Trophoblast cell (in vitro differentiated cells and primary cell): ENCODE measurements at regions not wholly inside any gene's neighbourhood (a gene's known extent, or its start where the extent isn't known, plus 50 kb on each side); places are given as distances from the start of the nearest gene placed in this dataset.
"Not testable (repeated sequence)": the region's sequence is repeated elsewhere in the genome, so short reads cannot be mapped to it uniquely, and the experiment has no call there.

Experiments
- DNase-seq, 2 donors: peaks; one replicate each; pipeline ENCODE4 v3.0.0-alpha.2; 2016
- H2AFZ ChIP-seq: 2 replicates; pipeline ENCODE4 v1.6.1; 2013; ENCODE audit warnings: low read length, moderate library complexity, mild to moderate bottlenecking; ENCODE audit not compliant: insufficient read depth, poor library complexity
- H2AK5ac ChIP-seq: 2 replicates; pipeline ENCODE4 v1.6.1; 2013; ENCODE audit warnings: mild to moderate bottlenecking, low read length
- H2BK120ac ChIP-seq: 2 replicates; pipeline ENCODE4 v1.6.1; 2013; ENCODE audit warnings: low read length, mild to moderate bottlenecking, moderate library complexity; ENCODE audit not compliant: insufficient read depth, poor library complexity
- H2BK12ac ChIP-seq: 2 replicates; pipeline ENCODE4 v1.6.1; 2013; ENCODE audit warnings: mild to moderate bottlenecking, low read length, moderate library complexity
- H2BK5ac ChIP-seq: 2 replicates; pipeline ENCODE4 v1.6.1; 2013; ENCODE audit warnings: low read length, low read depth, moderate library complexity, mild to moderate bottlenecking; ENCODE audit not compliant: poor library complexity
- H3K14ac ChIP-seq: 2 replicates; pipeline ENCODE4 v1.6.1; 2013; ENCODE audit warnings: mild to moderate bottlenecking, low read length
- H3K18ac ChIP-seq: 2 replicates; pipeline ENCODE4 v1.6.1; 2013; ENCODE audit warnings: mild to moderate bottlenecking, low read length
- H3K23ac ChIP-seq: 2 replicates; pipeline ENCODE4 v1.6.1; 2013; ENCODE audit warnings: low read length
- H3K27ac ChIP-seq: 2 replicates; pipeline ENCODE4 v1.5.1; 2013; ENCODE audit warnings: low read depth, mild to moderate bottlenecking, inconsistent platforms, low read length, moderate library complexity
- H3K27me3 ChIP-seq: 2 replicates; pipeline ENCODE4 v1.6.1; 2013; ENCODE audit warnings: inconsistent platforms, mild to moderate bottlenecking, low read length, moderate library complexity; ENCODE audit not compliant: insufficient read depth
- H3K36me3 ChIP-seq, 2 experiments: 1 replicate in 1 of 2; 2 replicates in 1 of 2; pipeline ENCODE4 v1.6.1; 2013; ENCODE audit warnings: low read length in 2 of 2, mild to moderate bottlenecking in 2 of 2, moderate library complexity in 1 of 2; ENCODE audit not compliant: insufficient read depth in 2 of 2, control insufficient read depth in 1 of 2
- H3K4ac ChIP-seq: 2 replicates; pipeline ENCODE4 v1.6.1; 2013; ENCODE audit warnings: low read depth, mild to moderate bottlenecking, low read length, moderate library complexity
- H3K4me1 ChIP-seq, 2 experiments: 1 replicate in 1 of 2; 2 replicates in 1 of 2; pipeline ENCODE4 v1.6.1; 2013; ENCODE audit warnings: low read length in 2 of 2, mild to moderate bottlenecking in 2 of 2, moderate library complexity in 1 of 2; ENCODE audit not compliant: insufficient read depth in 2 of 2, control insufficient read depth in 1 of 2
- H3K4me2 ChIP-seq: 2 replicates; pipeline ENCODE4 v1.6.1; 2013; ENCODE audit warnings: inconsistent platforms, mild to moderate bottlenecking, low read length, moderate library complexity
- H3K4me3 ChIP-seq: 2 replicates; pipeline ENCODE4 v1.5.1; 2013; ENCODE audit warnings: mild to moderate bottlenecking, low read depth, low read length, inconsistent platforms
- H3K79me1 ChIP-seq: one replicate; pipeline ENCODE4 v1.6.1; 2013; ENCODE audit warnings: low read length
- H3K79me2 ChIP-seq: 2 replicates; pipeline ENCODE4 v1.6.1; 2013; ENCODE audit warnings: low read length, mild to moderate bottlenecking; ENCODE audit not compliant: control insufficient read depth, insufficient read depth, poor library complexity
- H3K9ac ChIP-seq: 2 replicates; pipeline ENCODE4 v1.6.1; 2013; ENCODE audit warnings: mild to moderate bottlenecking, low read length
- H3K9me3 ChIP-seq: 2 replicates; pipeline ENCODE4 v1.6.1; 2013; ENCODE audit warnings: low read depth, mild to moderate bottlenecking, control low read depth, inconsistent platforms, low read length; ENCODE audit not compliant: insufficient read depth
- H4K12ac ChIP-seq: 2 replicates; pipeline ENCODE4 v1.6.1; 2013; ENCODE audit warnings: low read depth, mild to moderate bottlenecking, low read length, moderate library complexity
- H4K8ac ChIP-seq: 2 replicates; pipeline ENCODE4 v1.6.1; 2013; ENCODE audit warnings: low read depth, mild to moderate bottlenecking, low read length, moderate library complexity
- H4K91ac ChIP-seq: one replicate; pipeline ENCODE4 v1.6.1; 2013; ENCODE audit warnings: low read depth, mild to moderate bottlenecking, low read length, moderate library complexity
- WGBS: extraction: QIAGEN DNeasy Blood & Tissue Kit; methylation state at CpG from one replicate; pipeline ENCODE4 v1.1.7; 2013; ENCODE audit warnings: missing lambda C conversion rate; ENCODE audit not compliant: insufficient read length, insufficient coverage; ENCODE audit errors: extremely low coverage; 5-methylcytosine and 5-hydroxymethylcytosine counted together

DNA sequence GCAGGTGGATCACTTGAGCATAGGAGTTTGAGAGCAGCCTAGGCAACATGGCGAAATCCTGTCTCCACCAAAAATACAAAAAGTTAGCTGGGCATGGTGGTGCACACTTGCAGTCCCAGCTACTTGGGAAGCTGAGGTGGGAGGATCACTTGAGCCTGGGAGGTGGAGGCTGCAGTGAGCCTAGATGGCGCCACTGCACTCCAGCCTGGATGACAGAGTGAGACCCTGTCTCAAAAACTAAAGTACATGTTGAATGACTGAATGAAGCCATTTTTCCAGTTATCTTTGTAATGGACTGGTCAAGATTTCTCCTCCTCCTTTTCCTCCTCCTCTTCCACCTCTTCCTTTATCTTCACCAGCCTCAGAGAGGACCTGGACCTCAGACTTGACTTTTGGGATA, 272.0 kb downstream of the SMAD2 start:
- H2BK120ac ChIP-seq = no peak overlapping the region
- H4K91ac ChIP-seq = no peak overlapping the region
- H3K23ac ChIP-seq = no peak overlapping the region
- no peaks in the 10 kb centered on the region for H3K79me1 ChIP-seq
- no peak overlapping the region for H3K14ac ChIP-seq
- no peak overlapping the region for H2AFZ ChIP-seq
- no CpG with 5 or more reads among the region's 2 CpGs for WGBS
- H3K18ac ChIP-seq = no peak overlapping the region
- no peaks in the 10 kb centered on the region for H3K36me3 ChIP-seq
- H3K27ac ChIP-seq = no peak overlapping the region
- H3K4ac ChIP-seq = no peak overlapping the region
- H3K27me3 ChIP-seq = no peaks in the 10 kb centered on the region
- no peaks in the 10 kb centered on the region for H3K4me1 ChIP-seq
- no peak overlapping the region for H3K4me3 ChIP-seq
- no peak overlapping the region for H2BK5ac ChIP-seq
- H3K79me2 ChIP-seq = no peaks in the 10 kb centered on the region
- no peak overlapping the region for H4K12ac ChIP-seq
- H4K8ac ChIP-seq = no peak overlapping the region
- no peak overlapping the region for H2AK5ac ChIP-seq
- H3K9me3 ChIP-seq = peaks cover 2% of the 10 kb centered on the region
- no peak overlapping the region for H3K9ac ChIP-seq
- H2BK12ac ChIP-seq = no peak overlapping the region
- DNase-seq = no peak
- no peak overlapping the region for H3K4me2 ChIP-seq

DNA sequence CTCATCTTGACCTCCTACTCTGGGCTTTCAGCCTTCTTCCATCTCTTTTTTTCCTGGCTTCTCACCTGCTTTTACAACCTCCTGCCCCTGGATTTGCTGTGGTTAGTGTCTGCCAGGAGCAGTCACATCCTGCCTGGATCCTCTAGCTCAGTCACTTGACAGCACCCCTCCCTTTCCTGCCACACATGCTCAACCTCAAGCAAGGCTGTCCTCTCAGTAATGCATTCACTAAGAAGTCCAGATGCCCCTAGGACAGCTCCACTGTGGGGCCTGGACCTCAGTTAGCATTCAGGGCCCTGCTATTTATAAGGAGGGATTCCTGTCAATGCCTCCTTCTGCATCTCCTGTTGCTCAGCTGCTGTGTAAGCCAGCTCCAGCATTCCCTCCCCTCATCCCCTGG, 275.5 kb downstream of the SMAD2 start:
- Histone ChIP-seq H2AK5ac (no peak overlapping the region), H3K36me3 (no peaks in the 10 kb centered on the region), H3K14ac (no peak overlapping the region), H3K18ac (no peak overlapping the region), H3K27me3 (no peaks in the 10 kb centered on the region), H4K91ac (no peak overlapping the region), H3K9ac (no peak overlapping the region), H3K4me1 (no peaks in the 10 kb centered on the region), H2AFZ (no peak overlapping the region), H3K79me2 (no peaks in the 10 kb centered on the region), H4K12ac (no peak overlapping the region), H3K79me1 (no peaks in the 10 kb centered on the region), H2BK120ac (no peak overlapping the region), H4K8ac (no peak overlapping the region), H3K9me3 (peaks cover 2% of the 10 kb centered on the region), H3K4ac (no peak overlapping the region), H3K23ac (no peak overlapping the region), H3K4me2 (no peak overlapping the region), H3K27ac (no peak overlapping the region), H2BK5ac (no peak overlapping the region), H2BK12ac (no peak overlapping the region), H3K4me3 (no peak overlapping the region)
- DNase-seq = no peak

DNA sequence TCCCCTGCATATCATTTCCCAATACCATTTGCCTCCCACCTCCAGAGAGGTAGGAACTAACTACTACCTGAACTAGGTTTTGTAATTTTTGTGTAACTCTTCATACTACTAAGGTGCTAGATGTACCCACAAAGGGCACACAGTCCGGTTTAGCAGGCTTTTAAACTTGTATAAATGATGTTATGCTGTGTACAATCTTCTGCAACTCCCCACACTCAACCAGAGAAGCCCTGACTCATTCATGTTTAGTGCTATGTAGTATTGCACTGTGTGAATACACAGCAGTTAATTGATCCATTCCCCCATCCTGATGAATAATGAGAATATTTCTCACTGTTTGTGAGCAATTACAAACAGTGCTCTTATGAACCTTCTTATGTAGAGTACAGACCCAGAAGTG, 285.6 kb downstream of the SMAD2 start:
- no peak overlapping the region for H3K4ac ChIP-seq
- H3K9ac ChIP-seq = no peak overlapping the region
- H3K14ac ChIP-seq = no peak overlapping the region
- no peak overlapping the region for H3K27ac ChIP-seq
- no peak overlapping the region for H2AFZ ChIP-seq
- H2BK120ac ChIP-seq = no peak overlapping the region
- H2AK5ac ChIP-seq = no peak overlapping the region
- no peak overlapping the region for H4K91ac ChIP-seq
- H4K12ac ChIP-seq = no peak overlapping the region
- H3K27me3 ChIP-seq = no peaks in the 10 kb centered on the region
- no peaks in the 10 kb centered on the region for H3K36me3 ChIP-seq
- no CpG with 5 or more reads among the region's 1 CpG for WGBS
- no peak overlapping the region for H4K8ac ChIP-seq
- no peak for DNase-seq
- H3K9me3 ChIP-seq = peaks cover 5% of the 10 kb centered on the region
- no peak overlapping the region for H3K23ac ChIP-seq
- H3K18ac ChIP-seq = no peak overlapping the region
- no peaks in the 10 kb centered on the region for H3K79me2 ChIP-seq
- H3K4me2 ChIP-seq = no peak overlapping the region
- H2BK5ac ChIP-seq = no peak overlapping the region
- no peaks in the 10 kb centered on the region for H3K4me1 ChIP-seq
- H2BK12ac ChIP-seq = no peak overlapping the region
- H3K4me3 ChIP-seq = no peak overlapping the region
- H3K79me1 ChIP-seq = no peaks in the 10 kb centered on the region

DNA sequence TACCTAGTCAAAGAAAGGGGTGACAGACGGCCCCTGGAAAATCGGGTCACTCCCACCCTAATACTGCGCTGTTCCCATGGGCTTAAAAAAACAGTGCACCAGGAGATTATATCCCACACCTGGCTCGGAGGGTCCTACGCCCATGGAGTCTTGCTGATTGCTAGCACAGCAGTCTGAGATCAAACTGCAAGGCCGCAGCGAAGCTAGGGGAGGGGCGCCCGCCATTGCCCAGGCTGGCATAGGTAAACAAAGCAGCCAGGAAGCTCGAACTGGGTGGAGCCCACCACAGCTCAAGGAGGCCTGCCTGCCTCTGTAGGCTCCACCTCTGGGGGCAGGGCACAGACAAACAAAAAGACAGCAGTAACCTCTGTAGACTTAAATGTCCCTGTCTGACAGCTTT, 292.9 kb downstream of the SMAD2 start:
- H3K9ac ChIP-seq, H3K4me3 ChIP-seq, H3K4me1 ChIP-seq, H2AK5ac ChIP-seq, H3K79me2 ChIP-seq, H4K12ac ChIP-seq, H2BK12ac ChIP-seq, H3K27me3 ChIP-seq, H3K4me2 ChIP-seq, H2AFZ ChIP-seq, H3K79me1 ChIP-seq, H3K27ac ChIP-seq, H3K36me3 ChIP-seq, H2BK120ac ChIP-seq, H4K8ac ChIP-seq, DNase-seq, H3K18ac ChIP-seq, H4K91ac ChIP-seq, H3K4ac ChIP-seq, H2BK5ac ChIP-seq, H3K23ac ChIP-seq, H3K14ac ChIP-seq, H3K9me3 ChIP-seq: not testable (repeated sequence)
- WGBS = no CpG with 5 or more reads among the region's 10 CpGs

DNA sequence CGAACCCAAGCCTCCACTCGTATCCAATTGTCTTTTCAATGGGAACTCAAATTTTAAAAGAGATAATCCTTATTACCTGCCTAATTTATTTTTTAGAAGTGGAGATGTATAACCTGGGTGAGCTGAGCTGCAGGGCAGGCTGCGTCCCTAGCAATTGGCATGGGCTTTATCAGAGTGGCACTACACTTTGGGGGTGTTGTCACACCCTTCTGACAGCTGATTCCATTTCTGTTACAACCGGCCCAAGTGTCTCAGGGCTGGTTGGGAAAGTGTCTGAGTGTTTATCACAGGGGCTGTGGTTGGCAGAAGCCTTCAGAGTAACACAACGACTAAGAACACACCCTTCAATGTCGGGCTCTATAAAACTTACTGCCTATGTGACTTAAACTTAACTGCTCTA, 295.0 kb downstream of the SMAD2 start:
- Histone ChIP-seq H3K9ac (no peak overlapping the region), H2BK5ac (no peak overlapping the region), H2AFZ (no peak overlapping the region), H2AK5ac (no peak overlapping the region), H3K79me1 (no peaks in the 10 kb centered on the region), H3K9me3 (no peaks in the 10 kb centered on the region), H4K12ac (no peak overlapping the region), H3K4me1 (peaks cover 0 to 2% of the 10 kb centered on the region in 2 experiments), H3K4me2 (no peak overlapping the region), H3K27ac (no peak overlapping the region), H3K27me3 (no peaks in the 10 kb centered on the region), H3K14ac (no peak overlapping the region), H3K23ac (no peak overlapping the region), H3K4ac (no peak overlapping the region), H4K91ac (no peak overlapping the region), H2BK12ac (no peak overlapping the region), H2BK120ac (no peak overlapping the region), H3K4me3 (no peak overlapping the region), H3K18ac (no peak overlapping the region), H3K36me3 (no peaks in the 10 kb centered on the region), H3K79me2 (no peaks in the 10 kb centered on the region), H4K8ac (no peak overlapping the region)
- no CpG with 5 or more reads among the region's 6 CpGs for WGBS
- no peak for DNase-seq
